Cardiac muscle cell (in vitro differentiated cells and primary cell): ENCODE measurements at regions not wholly inside any gene's neighbourhood (a gene's known extent, or its start where the extent isn't known, plus 50 kb on each side); places are given as distances from the start of the nearest gene placed in this dataset.

Experiments
- DNase-seq, 2 donors: peaks; one replicate each; pipeline versions ENCODE4 v3.0.0 to v3.0.0-alpha.2; 2010 to 2017; ENCODE audit warnings: low read depth in 1 of 2, low spot score in 1 of 2
- H3K27ac ChIP-seq: fragments of 200-600 bp; sonication (generic); 2 replicates; pipeline ENCODE4 v1.5.1; 2016
- H3K27me3 ChIP-seq: fragments of 200-600 bp; sonication (generic); 2 replicates; pipeline ENCODE4 v1.6.0; 2016; ENCODE audit warnings: control low read depth
- H3K36me3 ChIP-seq: fragments of 200-600 bp; sonication (generic); 2 replicates; pipeline ENCODE4 v1.5.1; 2016; ENCODE audit warnings: control low read depth
- H3K4me1 ChIP-seq: fragments of 200-600 bp; sonication (generic); 2 replicates; pipeline ENCODE4 v1.8.1; 2017; ENCODE audit warnings: low read depth, mild to moderate bottlenecking, mixed run types
- H3K4me3 ChIP-seq: fragments of 200-600 bp; sonication (generic); 2 replicates; pipeline ENCODE4 v1.5.1; 2016; ENCODE audit warnings: mild to moderate bottlenecking
- H3K9me3 ChIP-seq: fragments of 200-600 bp; sonication (generic); 2 replicates; pipeline ENCODE4 v1.5.1; 2017; ENCODE audit warnings: low read depth, mild to moderate bottlenecking, control low read depth
- TF ChIP-seq, protein P1 (sequence below): IDR thresholded peaks from 2 replicates; pipeline ENCODE4 v1.5.1; 2012; ENCODE audit warnings: low read depth, mild to moderate bottlenecking, low read length

DNA sequence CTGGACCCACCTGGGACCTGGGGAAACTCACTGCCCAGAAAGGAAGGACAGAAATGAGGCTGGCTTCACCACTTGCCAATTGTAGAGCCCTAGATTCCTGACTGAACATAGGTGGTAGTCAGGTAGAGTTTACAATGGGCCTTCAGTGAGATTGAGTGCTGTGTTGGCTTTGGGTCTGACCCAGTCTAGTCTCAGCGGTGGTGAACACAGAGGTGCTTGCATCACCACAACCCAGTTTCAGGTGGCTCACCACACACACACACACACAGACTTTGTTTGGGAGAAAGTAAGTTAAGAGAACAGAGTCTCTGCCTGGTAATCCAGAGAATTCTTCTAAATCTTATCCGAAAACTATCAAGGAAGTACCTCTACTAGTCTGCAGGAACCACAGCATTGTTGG lies 266.1 kb upstream of the EPHA7 start:
- no peak for DNase-seq
- H3K27me3 ChIP-seq = no peaks in the 10 kb centered on the region
- no peak overlapping the region for H3K4me3 ChIP-seq
- TF ChIP-seq, protein P1, sequence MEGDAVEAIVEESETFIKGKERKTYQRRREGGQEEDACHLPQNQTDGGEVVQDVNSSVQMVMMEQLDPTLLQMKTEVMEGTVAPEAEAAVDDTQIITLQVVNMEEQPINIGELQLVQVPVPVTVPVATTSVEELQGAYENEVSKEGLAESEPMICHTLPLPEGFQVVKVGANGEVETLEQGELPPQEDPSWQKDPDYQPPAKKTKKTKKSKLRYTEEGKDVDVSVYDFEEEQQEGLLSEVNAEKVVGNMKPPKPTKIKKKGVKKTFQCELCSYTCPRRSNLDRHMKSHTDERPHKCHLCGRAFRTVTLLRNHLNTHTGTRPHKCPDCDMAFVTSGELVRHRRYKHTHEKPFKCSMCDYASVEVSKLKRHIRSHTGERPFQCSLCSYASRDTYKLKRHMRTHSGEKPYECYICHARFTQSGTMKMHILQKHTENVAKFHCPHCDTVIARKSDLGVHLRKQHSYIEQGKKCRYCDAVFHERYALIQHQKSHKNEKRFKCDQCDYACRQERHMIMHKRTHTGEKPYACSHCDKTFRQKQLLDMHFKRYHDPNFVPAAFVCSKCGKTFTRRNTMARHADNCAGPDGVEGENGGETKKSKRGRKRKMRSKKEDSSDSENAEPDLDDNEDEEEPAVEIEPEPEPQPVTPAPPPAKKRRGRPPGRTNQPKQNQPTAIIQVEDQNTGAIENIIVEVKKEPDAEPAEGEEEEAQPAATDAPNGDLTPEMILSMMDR = no peak
- no peaks in the 10 kb centered on the region for H3K9me3 ChIP-seq
- no peaks in the 10 kb centered on the region for H3K36me3 ChIP-seq
- H3K4me1 ChIP-seq = no peaks in the 10 kb centered on the region
- no peak overlapping the region for H3K27ac ChIP-seq

DNA sequence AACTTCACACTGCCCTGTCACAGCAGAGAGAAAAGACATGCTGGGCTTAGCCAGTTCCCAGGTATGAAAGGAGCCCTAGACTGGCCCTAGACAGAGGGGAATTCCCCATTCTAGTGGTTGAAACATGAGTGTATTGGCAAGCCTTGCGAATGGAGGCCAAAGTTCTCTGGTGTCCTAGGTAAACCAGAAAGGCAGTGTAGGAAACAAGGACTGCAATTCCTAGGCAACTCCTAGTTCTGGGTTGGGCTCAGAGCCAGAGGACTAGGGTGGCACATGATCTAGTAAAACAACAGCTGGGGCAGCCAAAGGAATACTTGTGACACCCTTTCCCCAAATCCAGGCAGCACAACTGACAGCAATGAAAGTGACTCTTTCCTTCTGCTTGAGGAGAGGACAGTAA lies 265.0 kb upstream of the EPHA7 start:
- TF ChIP-seq, protein P1 = no peak
- Histone ChIP-seq H3K27me3 (no peaks in the 10 kb centered on the region), H3K4me3 (no peak overlapping the region), H3K9me3 (no peaks in the 10 kb centered on the region), H3K4me1 (no peaks in the 10 kb centered on the region), H3K27ac (no peak overlapping the region), H3K36me3 (no peaks in the 10 kb centered on the region)
- no peak for DNase-seq

DNA sequence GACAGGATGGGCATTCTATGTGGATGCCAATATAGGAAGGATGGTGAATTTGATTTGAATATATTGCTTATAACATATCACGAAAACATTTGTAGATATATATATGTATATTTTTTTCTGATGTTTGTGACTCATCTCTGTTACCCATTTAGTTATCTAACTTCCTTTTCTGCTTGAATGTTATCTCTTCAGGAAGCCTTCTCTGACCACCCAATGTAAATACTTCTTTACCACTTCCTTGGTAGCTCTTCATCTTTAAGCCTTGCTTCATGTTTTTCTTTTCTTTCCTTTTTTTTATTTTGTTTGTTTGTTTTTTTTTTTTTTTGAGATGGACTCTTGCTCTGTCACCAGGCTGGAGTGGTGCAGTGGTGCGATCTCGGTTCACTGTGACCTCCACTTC lies 260.5 kb upstream of the EPHA7 start:
- H3K27me3 ChIP-seq = no peaks in the 10 kb centered on the region
- TF ChIP-seq, protein P1 = no peak

DNA sequence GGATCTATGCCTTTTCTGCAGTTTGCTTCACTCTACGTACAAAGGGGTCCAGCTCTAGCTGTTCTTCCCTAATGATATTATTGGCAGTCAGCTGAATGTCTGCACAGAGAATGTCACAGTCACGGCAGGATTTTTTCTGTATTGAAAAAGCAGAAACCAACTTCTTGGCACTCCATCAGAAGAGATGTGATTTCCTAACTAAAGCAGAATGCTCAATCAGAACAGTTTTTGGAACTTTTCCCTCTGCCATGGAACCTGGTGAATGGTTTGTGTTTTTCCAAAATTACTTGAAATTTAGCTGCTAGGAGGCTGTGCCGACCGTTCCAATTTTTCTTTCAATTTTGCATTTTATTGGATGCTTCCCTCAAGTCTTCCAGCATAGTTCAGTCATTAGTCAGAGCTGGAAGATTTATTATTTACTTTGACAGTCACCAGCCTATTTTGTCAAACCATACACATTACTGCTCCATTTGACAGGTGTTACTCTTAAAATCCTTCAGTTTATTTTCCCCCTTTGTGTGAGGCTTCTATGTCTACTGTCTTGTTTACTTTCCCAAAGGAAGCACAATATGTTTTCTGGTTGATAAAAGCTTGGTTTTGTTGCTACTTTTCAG lies 259.6 kb upstream of the EPHA7 start:
- DNase-seq = peak in 1 of 2 donors; percentile 31
- no peaks in the 10 kb centered on the region for H3K9me3 ChIP-seq
- no peak overlapping the region for H3K27ac ChIP-seq
- TF ChIP-seq, protein P1 = no peak
- H3K27me3 ChIP-seq = no peaks in the 10 kb centered on the region
- H3K36me3 ChIP-seq = no peaks in the 10 kb centered on the region
- no peak overlapping the region for H3K4me3 ChIP-seq
- no peaks in the 10 kb centered on the region for H3K4me1 ChIP-seq

More for the DNA sequence above, 260.5 kb upstream of the EPHA7 start:
- no peaks in the 10 kb centered on the region for H3K9me3 ChIP-seq
- H3K36me3 ChIP-seq = no peaks in the 10 kb centered on the region
- H3K4me1 ChIP-seq = no peaks in the 10 kb centered on the region
- no peak overlapping the region for H3K27ac ChIP-seq
- H3K4me3 ChIP-seq = no peak overlapping the region
- peak in 1 of 2 donors; percentile 41 for DNase-seq

DNA sequence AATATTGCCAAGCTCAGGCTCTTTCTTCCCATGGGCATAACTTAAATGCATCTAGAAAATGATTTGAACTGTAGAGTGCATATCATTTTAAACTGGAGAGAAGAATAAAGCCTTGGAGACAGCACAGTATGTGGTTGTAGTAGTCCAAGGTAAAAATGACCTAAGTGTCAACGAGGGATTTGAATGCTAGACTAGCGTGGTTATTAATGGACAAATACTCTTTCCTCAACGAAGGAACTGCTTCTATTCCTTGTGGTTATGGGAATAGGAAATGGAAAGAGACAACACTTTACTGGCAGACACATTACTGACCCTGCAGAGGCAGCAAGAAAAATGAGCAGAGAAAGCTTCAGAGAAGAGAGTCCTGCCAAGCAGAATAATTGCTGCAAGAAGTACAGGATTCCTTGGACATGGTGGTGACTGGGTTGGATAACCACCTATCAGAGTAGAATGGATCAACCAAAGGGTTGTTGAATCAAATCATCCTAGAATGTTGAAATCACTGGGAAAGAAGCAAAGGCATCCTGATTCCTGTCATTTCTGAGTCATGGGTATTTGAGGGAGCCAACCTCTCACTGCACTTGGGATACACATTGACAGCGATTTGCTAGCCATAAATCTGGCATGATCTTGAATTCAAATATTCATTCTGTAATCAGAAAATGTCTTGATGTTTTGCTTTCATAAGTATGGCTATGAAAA lies 258.1 kb upstream of the EPHA7 start:
- Histone ChIP-seq H3K4me3 (no peak overlapping the region), H3K9me3 (no peaks in the 10 kb centered on the region), H3K4me1 (no peaks in the 10 kb centered on the region), H3K36me3 (no peaks in the 10 kb centered on the region), H3K27ac (no peak overlapping the region), H3K27me3 (no peaks in the 10 kb centered on the region)
- TF ChIP-seq, protein P1 = no peak
- peak in 1 of 2 donors; percentile 17 for DNase-seq
